DOHH2 (cell line): ENCODE measurements at regions not wholly inside any gene's neighbourhood (a gene's known extent, or its start where the extent isn't known, plus 50 kb on each side); places are given as distances from the start of the nearest gene placed in this dataset.

Source experiments
- EZH2phosphoT487 ChIP-seq: fragments of 200-600 bp; sonication (generic); IDR thresholded peaks from 2 replicates; pipeline ENCODE4 v1.6.1; 2017; ENCODE audit warnings: borderline replicate concordance, mild to moderate bottlenecking, antibody characterized with exemption, low read length, moderate library complexity, mixed read lengths
- TF ChIP-seq, protein P1 (sequence below): fragments of 200-600 bp; sonication (generic); IDR thresholded peaks from one replicate; pipeline ENCODE4 v1.5.1; 2014; ENCODE audit warnings: antibody characterized with exemption, mild to moderate bottlenecking, low read depth, low read length; ENCODE audit not compliant: poor library complexity, severe bottlenecking

GRCh38 chr14:38762426-38762825, 340.6 kb downstream of the SEC23A start:
- TF ChIP-seq, protein P1, sequence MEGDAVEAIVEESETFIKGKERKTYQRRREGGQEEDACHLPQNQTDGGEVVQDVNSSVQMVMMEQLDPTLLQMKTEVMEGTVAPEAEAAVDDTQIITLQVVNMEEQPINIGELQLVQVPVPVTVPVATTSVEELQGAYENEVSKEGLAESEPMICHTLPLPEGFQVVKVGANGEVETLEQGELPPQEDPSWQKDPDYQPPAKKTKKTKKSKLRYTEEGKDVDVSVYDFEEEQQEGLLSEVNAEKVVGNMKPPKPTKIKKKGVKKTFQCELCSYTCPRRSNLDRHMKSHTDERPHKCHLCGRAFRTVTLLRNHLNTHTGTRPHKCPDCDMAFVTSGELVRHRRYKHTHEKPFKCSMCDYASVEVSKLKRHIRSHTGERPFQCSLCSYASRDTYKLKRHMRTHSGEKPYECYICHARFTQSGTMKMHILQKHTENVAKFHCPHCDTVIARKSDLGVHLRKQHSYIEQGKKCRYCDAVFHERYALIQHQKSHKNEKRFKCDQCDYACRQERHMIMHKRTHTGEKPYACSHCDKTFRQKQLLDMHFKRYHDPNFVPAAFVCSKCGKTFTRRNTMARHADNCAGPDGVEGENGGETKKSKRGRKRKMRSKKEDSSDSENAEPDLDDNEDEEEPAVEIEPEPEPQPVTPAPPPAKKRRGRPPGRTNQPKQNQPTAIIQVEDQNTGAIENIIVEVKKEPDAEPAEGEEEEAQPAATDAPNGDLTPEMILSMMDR: no peak
- TF ChIP-seq EZH2phosphoT487: no peak
